Stimulated activated CD8-positive, alpha-beta memory T cell treated with anti-CD3 and anti-CD28 coated beads, Interleukin-4, amount 100 ng/mL, for 48 hours (primary cell): ENCODE measurements at regions not wholly inside any gene's neighbourhood (a gene's known extent, or its start where the extent isn't known, plus 50 kb on each side); places are given as distances from the start of the nearest gene placed in this dataset.
"Not testable (repeated sequence)": the region's sequence is repeated elsewhere in the genome, so short reads cannot be mapped to it uniquely, and the experiment has no call there.

ENCODE experiments used
- DNase-seq: peaks from one replicate; pipeline ENCODE4 v3.0.0-alpha.2; 2020

GRCh38 chr18:10143596-10143995 is 229.8 kb downstream of the VAPA start:
- DNase-seq: no peak

- no peak for DNase-seq
Observed at GRCh38 chr18:10145546-10145945, 231.7 kb downstream of the VAPA start.

DNA sequence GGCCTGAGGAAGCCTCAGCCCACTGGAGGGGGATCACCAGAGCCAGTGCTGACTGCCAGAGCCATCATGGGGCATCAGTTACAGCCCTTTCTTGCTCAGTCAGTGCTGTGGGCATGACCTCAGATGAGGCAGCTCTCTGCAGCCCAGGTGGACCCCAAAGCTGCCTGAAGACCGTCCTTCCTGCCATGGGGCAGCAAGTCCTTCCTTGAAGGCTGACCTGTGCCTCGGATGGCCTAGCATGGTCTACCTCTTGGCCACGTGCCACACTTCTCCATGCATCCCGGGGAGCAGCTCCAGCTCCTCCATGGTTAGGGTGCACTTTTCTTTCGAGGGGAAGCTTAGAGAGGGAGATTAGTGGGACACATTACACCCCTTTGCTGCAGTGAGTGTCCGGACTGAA is 233.4 kb downstream of the VAPA start:
- no peak for DNase-seq

- DNase-seq: no peak
Observed at GRCh38 chr18:10147752-10148151, 233.9 kb downstream of the VAPA start.

GRCh38 chr18:10148189-10148929 is 234.5 kb downstream of the VAPA start:
- no peak for DNase-seq

DNA sequence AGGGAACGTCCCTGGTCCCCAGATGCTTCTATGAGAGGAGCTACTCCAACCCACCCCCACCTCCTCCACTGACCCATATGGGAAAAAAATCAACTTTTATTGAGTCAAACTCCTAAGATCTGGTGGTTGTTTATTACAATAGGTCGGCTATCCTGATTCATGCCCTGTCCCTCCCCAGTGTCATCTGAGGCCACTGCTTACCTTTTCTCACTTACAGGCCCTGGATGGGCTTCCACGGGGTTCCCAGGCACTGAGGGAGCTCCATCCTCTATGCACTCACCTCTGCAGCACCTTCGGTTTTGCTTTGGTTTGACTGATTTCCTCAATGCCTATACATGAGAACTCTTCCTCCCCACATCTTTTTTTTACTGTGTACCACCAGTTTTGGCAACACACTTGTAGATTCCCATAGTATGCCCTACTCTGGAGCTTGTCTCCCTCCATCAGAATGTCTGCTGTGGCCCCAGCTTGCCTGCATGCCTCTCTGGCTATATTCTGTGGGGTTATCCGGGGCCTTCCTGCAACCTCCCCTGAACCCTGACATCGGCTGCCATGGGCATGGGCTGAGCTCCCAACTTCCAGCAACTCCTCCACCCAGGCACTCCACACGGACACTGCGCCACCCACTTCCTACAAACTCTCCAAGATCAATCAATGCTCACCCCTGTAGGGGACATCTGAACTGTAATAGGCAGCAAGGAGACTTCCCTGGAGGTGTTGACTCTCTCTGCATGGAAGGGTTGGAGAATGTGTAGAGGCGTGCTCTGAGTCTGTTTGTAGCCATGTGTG is 236.1 kb downstream of the VAPA start:
- no peak for DNase-seq

DNA sequence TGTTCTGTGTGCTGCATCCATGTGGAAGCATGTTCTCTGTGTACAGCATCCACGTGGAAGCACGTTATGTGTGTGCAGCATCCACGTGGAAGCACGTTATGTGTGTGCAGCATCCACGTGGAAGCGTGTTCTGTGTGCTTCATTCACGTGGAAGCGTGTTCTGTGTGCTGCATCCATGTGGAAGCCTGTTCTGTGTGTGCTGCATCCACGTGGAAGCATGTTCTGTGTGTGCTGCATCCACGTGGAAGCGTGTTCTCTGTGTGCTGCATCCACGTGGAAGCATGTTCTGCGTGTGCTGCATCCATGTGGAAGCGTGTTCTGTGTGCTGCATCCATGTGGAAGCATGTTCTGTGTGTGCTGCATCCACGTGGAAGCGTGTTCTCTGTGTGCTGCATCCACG is 236.8 kb downstream of the VAPA start:
- DNase-seq: not testable (repeated sequence)

DNA sequence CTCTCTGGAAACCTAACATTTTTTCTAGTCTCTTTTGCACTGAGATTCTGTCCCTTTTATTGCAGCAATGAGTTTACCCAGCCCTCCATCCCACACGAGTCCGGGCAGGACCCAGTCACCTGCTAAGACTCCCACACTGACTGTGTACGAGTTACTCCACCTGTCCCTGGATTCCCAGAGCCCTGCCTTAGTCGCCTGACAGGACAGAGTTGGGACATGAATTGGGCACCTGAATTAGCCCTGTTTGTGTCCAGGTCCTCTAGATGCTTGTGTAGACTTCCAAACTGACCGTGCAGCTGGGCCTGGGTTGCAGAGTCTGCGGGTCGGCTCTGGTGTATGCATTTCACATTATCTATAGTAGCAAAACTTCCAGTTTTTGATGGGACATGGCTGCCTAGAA is 238.7 kb downstream of the VAPA start:
- no peak for DNase-seq

GRCh38 chr18:10153924-10154752 is 240.3 kb downstream of the VAPA start:
- DNase-seq: no peak

GRCh38 chr18:10157706-10158105 is 243.9 kb downstream of the VAPA start:
- no peak for DNase-seq

DNA sequence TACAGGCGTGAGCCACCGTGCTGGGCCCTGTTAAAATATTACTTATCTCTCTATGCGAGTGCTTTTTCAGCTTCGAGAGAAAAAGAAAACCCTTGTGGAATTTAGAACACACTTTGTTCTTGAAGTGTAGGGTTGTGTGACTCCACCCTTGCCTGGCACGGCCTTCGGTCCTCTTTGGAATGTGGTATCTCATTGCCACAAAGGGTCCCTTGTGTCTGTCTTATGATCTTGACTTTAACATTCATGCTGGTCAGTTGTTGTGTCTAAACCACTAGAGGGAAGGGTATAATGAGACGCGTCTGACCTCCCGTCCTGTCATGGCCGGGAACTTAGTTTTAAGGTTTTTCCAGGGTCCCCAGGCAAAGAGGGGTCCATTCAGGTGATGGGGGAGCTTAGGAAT is 246.4 kb downstream of the VAPA start:
- no peak for DNase-seq

- no peak for DNase-seq
Observed at GRCh38 chr18:10161315-10161714, 247.5 kb downstream of the VAPA start.

GRCh38 chr18:10162340-10162739 is 248.5 kb downstream of the VAPA start:
- DNase-seq: no peak

DNA sequence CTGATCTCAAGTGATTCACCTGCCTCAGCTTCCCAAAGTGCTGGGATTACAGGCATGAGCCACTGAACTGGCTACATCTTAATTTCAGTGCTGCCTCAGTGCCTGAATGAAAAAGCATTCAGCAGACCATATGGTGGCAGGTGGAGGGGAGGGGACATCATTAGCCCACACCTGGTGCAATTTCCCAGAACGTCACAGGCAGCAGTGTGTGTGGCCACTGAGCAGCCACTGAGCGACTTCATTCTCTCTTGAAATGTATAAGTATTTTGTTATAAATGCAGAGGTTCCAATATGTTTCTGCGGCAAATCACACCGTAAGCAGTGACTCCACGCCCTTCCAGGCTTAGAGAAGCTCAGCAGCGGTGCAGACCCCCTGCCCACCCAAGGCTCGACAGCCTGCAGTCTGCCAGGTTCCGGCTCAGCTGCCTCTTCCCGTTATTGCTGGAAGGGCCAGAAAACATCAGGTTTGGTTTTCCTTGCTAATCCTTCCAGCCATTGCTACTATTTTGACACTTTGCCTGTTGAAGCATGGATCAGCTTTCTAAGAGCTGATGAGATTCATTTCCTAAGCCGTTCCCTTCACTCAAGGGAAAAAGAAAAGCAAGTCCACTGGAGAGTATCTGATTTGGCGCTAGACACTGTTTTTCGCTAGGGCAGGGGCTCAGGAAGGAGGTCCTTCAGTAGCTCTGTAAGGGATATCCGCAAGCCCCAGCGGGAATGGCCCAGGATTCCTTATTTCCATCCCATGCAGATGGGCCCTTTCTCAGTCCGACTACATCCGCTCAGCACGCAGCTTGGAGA is 250.7 kb downstream of the VAPA start:
- no peak for DNase-seq

DNA sequence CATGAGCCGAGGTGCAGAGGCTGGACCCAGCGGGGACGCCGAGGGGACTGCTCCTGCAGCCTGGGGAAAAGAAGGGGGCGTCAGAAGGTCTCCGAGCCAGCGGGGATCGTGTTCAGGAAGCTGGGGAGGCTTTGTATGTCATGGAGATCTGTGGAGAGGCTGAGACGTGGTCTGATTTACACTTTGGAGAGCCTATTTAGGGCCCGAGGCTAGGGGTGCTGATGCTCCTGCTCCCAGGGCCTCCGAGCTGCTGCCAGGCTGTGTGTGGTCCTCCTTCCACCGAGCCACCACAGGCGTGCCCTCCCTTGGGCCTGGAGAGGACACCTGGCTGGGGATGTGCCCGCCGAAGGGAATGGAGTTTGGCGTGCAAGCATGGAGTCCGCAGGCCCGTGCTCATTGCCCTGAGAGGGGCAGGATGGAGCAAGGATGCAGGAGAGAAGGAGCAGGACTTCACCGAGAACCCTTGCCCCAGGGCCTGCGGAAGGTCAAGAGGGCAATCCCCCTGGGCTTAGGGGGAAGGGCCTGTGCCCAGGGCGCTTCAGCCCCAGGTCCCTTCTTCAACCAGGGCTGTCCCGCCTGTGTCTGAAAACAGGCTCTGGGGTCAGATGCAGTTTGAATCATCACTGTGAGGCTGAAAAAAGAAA is 252.5 kb downstream of the VAPA start:
- no peak for DNase-seq

GRCh38 chr18:10167759-10168158 is 253.9 kb downstream of the VAPA start:
- no peak for DNase-seq

GRCh38 chr18:10168477-10168876 is 254.7 kb downstream of the VAPA start:
- no peak for DNase-seq

GRCh38 chr18:10169064-10169562 is 255.3 kb downstream of the VAPA start:
- DNase-seq: no peak

DNA sequence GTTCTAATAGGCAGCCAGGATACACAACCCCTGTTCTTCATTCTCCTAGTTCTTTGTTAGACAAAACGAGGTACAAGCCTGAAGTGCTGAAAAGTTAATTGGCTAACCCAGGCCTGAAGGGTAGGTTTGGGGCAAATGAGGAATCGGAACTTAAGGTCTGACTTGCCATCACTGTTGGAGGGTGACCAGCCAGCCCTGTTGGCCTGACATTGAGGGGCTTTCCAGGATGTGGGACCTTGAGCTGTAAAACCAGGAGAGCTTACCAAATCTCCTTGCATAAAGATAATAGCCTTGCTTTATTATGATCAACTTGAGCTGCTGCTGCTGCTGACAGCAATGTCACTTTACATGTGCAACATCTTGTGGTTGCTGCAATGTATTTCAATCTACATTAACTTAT is 256.0 kb downstream of the VAPA start:
- DNase-seq: no peak

DNA sequence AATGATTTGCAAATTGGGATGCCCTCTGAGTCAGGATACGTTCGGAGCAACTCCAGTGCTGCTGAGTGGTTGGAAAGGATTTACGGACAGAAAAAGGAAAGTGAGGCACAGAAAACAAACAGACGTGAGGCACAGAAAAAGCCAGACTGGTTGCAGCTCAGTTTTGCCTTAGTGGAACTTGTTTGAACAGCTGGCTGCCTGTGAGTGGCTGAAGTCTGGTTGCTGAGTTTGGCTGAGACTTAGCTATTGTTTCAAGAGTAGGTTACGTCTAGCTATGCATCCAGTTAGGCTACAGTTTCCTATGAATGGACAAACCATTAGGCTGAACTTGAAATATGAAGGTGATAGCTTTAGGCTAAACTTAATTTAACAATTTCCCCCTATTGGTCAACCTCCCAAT is 256.6 kb downstream of the VAPA start:
- no peak for DNase-seq

- DNase-seq: not testable (repeated sequence)
Observed at GRCh38 chr18:10175333-10175732, 261.5 kb downstream of the VAPA start.

- DNase-seq: not testable (repeated sequence)
Observed at GRCh38 chr18:10179326-10179725, 265.5 kb downstream of the VAPA start.
